Loucy (cell line): ENCODE measurements at regions not wholly inside any gene's neighbourhood (a gene's known extent, or its start where the extent isn't known, plus 50 kb on each side); places are given as distances from the start of the nearest gene placed in this dataset.

Experiments used
- EZH2phosphoT487 ChIP-seq: fragments of 200-600 bp; IDR thresholded peaks from 2 replicates; pipeline ENCODE4 v1.6.1; 2018; ENCODE audit warnings: antibody characterized with exemption, mild to moderate bottlenecking, moderate library complexity, borderline replicate concordance
- TF ChIP-seq, protein P1 (sequence below): fragments of 200-600 bp; sonication (generic); conservative IDR thresholded peaks from 2 replicates; pipeline ENCODE4 v1.5.1; 2014; ENCODE audit warnings: mild to moderate bottlenecking, antibody characterized with exemption, low read length

DNA sequence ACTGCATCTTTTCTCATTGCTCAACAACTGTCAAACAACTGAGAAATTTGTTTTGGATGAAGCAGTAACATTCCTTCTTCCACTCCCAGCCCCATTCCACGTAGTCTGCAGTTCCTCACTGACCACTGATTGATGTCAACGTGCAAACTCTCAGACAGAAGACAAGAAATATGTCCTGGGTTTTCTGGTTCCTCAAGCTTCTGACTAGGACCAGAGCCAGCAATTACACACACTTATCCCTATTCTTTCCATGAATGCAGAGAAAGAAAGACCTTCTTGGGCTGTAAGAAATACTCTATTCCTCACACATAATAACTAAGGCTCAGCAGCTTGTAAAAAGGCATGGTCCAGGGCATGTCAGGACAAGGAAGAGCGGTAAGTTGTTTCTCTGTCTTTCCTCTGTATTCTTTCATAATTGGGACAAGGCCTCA, 790.1 kb upstream of the SLC35B3 start:
- TF ChIP-seq, protein P1, sequence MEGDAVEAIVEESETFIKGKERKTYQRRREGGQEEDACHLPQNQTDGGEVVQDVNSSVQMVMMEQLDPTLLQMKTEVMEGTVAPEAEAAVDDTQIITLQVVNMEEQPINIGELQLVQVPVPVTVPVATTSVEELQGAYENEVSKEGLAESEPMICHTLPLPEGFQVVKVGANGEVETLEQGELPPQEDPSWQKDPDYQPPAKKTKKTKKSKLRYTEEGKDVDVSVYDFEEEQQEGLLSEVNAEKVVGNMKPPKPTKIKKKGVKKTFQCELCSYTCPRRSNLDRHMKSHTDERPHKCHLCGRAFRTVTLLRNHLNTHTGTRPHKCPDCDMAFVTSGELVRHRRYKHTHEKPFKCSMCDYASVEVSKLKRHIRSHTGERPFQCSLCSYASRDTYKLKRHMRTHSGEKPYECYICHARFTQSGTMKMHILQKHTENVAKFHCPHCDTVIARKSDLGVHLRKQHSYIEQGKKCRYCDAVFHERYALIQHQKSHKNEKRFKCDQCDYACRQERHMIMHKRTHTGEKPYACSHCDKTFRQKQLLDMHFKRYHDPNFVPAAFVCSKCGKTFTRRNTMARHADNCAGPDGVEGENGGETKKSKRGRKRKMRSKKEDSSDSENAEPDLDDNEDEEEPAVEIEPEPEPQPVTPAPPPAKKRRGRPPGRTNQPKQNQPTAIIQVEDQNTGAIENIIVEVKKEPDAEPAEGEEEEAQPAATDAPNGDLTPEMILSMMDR = no peak
- TF ChIP-seq EZH2phosphoT487 = no peak
